ENCODE measurements at regions not wholly inside any gene's neighbourhood (a gene's known extent, or its start where the extent isn't known, plus 50 kb on each side); places are given as distances from the start of the nearest gene placed in this dataset.

DNA sequence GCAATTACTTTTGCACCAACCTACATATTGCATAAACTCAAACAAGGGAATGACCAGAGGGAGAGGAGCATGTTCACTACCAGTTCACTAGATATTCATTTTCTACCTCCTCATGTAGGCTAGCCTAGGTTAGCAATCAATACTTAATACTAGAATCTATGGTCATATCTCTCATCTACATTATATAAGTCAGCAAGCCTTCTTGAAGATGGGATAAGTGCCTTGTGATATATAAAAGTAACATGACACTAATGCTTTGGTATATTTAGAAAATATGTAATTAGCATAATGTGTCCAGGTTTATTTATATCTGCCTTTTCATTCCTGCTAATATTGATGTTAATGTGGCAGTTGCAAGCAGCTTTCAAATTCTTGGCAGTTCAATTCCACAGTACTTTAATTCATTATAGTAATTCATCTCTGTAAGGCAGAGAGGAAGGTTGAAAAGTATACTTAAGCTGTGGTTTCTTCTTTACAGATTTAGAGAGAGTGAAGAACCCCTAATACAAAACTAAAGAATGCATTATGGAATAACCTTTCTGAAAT is 1613.2 kb upstream of the ACO1 start:
- DNase-seq (no peak), ATAC-seq (no peak)
- no peak overlapping the region for H3K4me3 Mint-ChIP-seq
- no peaks in the 10 kb centered on the region for H3K4me1 Mint-ChIP-seq
- POLR2A ChIA-PET = no interaction called here
- peaks cover 0 to 3% (median 0%) of the 10 kb centered on the region in 5 donors for H3K27me3 Mint-ChIP-seq
- no peak overlapping the region for H3K27ac Mint-ChIP-seq
- no peaks in the 10 kb centered on the region for H3K36me3 Mint-ChIP-seq
- H3K9me3 Mint-ChIP-seq = peaks cover 0 to 9% (median 0%) of the 10 kb centered on the region in 9 donors

DNA sequence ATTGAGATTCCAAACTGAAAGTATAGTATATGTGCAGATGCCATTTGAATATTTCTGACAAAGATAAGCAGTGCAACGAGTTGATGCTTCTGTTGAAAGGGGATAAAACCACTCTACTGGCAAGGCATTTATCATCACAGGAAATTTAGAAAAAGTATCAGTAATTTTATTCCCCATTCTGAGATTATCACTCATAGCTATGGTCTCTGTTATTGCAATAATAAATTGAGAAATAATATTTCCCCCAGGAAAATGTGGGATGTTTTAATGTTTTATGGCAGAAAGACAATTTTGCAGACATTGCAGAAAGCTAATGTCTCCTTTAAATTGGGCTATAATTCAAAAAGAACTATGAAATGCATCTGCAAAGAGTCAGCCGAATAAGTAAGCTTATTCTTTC is 1612.7 kb upstream of the ACO1 start:
- POLR2A ChIA-PET = no interaction called here
- DNase-seq = no peak
- H3K27me3 Mint-ChIP-seq = peaks cover 0 to 3% (median 0%) of the 10 kb centered on the region in 5 donors
- H3K4me1 Mint-ChIP-seq = no peaks in the 10 kb centered on the region
- no peak overlapping the region for H3K4me3 Mint-ChIP-seq
- peaks cover 0 to 9% (median 0%) of the 10 kb centered on the region in 9 donors for H3K9me3 Mint-ChIP-seq
- ATAC-seq = no peak
- H3K36me3 Mint-ChIP-seq = no peaks in the 10 kb centered on the region
- H3K27ac Mint-ChIP-seq = no peak overlapping the region

DNA sequence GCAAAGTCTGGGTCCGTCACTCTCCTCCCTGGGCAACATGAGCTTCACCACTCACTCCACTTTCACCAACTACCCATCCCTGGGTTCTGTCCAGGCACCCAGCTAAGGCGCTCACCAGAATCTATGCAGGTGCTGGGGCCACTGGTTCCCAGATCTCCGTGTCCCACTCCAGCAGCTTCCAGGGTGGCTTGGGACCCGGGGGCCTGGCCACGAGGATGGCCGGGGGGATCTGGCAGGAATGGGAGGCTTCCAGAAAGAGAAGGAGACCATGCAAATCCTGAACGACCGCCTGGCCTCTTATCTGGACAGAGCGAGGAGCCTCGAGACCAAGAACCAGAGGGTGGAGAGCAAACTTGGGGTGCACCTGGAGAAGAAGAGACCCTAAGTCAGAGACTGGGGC is 1611.0 kb upstream of the ACO1 start:
- Mint-ChIP-seq H3K9me3 (peaks cover 0 to 9% (median 2%) of the 10 kb centered on the region in 9 donors), H3K27ac (no peak overlapping the region), H3K4me1 (no peaks in the 10 kb centered on the region), H3K36me3 (no peaks in the 10 kb centered on the region), H3K4me3 (no peak overlapping the region), H3K27me3 (peaks cover 0 to 3% (median 0%) of the 10 kb centered on the region in 5 donors)
- POLR2A ChIA-PET = no interaction called here
- ATAC-seq = no peak
- DNase-seq = no peak

DNA sequence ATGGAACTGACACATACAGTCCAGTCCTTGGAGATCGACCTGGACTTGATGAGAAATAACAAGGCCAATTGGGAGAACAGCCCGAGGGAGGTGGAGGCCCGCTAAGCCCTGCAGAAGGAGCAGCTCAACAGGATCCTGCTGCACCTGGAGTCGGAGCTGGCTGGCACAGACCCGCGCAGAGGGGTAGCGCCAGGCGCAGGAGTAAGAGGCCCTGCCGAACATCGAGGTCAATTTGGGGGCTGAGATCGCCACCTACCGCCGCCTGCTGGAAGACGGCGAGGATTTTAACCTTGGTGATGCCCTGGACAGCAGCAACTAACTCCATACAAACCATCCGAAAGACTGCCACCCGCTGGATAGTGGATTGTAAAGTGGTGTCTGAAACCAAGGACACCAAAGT is 1610.1 kb upstream of the ACO1 start:
- no peak for ATAC-seq
- Mint-ChIP-seq H3K9me3 (peaks cover 0 to 9% (median 0%) of the 10 kb centered on the region in 9 donors), H3K36me3 (no peaks in the 10 kb centered on the region), H3K27ac (no peak overlapping the region), H3K4me1 (no peaks in the 10 kb centered on the region), H3K27me3 (no peaks in the 10 kb centered on the region), H3K4me3 (no peak overlapping the region)
- POLR2A ChIA-PET = no interaction called here
- DNase-seq = no peak

DNA sequence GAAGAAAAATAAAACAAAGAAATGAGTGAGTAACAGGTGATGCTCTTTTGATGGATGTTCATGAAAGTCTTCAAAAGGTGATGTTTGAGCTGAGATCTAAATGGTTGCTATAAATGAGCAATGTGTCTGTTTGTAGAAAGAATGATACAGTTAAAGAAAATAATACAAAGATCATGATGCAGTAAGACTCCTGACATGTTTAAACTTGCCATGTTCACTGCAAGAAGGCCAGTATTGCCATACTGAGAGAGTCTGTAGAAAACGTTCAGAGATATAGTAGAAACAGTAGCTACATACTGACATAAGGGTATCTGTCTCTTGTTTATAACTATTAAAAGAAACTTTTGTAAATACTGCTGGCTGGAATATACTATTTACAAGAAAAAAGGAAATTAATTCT is 1609.2 kb upstream of the ACO1 start:
- H3K4me3 Mint-ChIP-seq = no peak overlapping the region
- POLR2A ChIA-PET = no interaction called here
- no peak for ATAC-seq
- H3K4me1 Mint-ChIP-seq = no peaks in the 10 kb centered on the region
- H3K27me3 Mint-ChIP-seq = no peaks in the 10 kb centered on the region
- no peak overlapping the region for H3K27ac Mint-ChIP-seq
- no peak for DNase-seq
- H3K9me3 Mint-ChIP-seq = peaks cover 0 to 9% (median 0%) of the 10 kb centered on the region in 9 donors
- H3K36me3 Mint-ChIP-seq = no peaks in the 10 kb centered on the region

DNA sequence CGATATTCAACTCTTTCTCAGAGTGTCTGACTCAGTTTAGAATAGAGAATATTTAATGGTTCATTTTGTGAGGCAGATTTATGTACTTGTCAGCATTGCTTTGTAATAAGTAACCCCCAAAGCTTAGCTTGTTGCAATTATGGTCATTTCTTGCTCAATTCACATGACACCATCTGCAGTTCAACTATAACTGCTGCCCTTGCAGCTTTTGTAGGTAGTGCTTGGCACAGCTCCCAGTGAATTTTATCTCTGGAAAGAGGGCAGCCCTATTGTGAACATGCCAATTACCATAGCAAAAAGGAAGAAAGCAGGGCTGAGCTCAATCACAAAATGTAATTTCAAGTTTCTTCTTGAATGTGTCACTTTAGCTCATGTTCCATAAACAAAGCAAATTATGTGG is 1587.7 kb upstream of the ACO1 start:
- Mint-ChIP-seq H3K9me3 (peaks cover 0 to 1% (median 0%) of the 10 kb centered on the region in 9 donors), H3K36me3 (no peaks in the 10 kb centered on the region), H3K27ac (no peak overlapping the region), H3K27me3 (peaks cover 0 to 4% (median 0%) of the 10 kb centered on the region in 5 donors), H3K4me1 (no peaks in the 10 kb centered on the region), H3K4me3 (no peak overlapping the region)
- POLR2A ChIA-PET = no interaction called here
- DNase-seq (no peak), ATAC-seq (no peak)

DNA sequence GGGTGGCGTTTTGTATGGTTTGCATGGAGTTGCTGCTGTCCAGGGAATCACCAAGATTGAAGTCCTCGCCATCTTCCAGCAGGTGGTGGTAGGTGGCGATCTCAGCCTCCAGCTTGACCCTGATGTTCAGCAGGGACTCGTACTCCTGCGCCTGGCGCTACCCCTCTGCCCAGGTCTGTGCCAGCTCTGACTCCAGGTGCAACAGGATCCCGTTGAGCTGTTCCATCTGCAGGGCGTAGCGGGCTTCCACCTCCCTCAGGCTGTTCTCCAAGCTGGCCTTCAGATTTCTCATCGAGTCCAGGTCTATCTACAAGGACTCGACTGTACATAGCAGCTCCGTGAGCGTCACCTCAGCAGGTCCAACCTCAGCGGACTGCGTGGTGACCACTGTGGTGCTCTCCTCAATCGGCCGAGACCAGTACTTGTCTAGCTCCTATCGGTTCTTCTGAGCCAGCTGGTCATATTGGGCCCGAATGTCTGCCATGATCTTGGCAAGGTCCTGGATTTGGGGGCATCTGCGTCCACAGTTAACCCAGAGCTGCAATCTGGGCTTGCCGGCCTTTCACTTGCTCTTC is 1584.8 kb upstream of the ACO1 start:
- Mint-ChIP-seq H3K4me1 (no peaks in the 10 kb centered on the region), H3K36me3 (no peaks in the 10 kb centered on the region), H3K4me3 (no peak overlapping the region), H3K27me3 (peaks cover 0 to 10% (median 4%) of the 10 kb centered on the region in 5 donors), H3K9me3 (peaks cover 0 to 7% (median 0%) of the 10 kb centered on the region in 9 donors), H3K27ac (no peak overlapping the region)
- ATAC-seq (no peak), DNase-seq (peak in 1 of 10 donors; percentile 57)
- POLR2A ChIA-PET = no interaction called here

DNA sequence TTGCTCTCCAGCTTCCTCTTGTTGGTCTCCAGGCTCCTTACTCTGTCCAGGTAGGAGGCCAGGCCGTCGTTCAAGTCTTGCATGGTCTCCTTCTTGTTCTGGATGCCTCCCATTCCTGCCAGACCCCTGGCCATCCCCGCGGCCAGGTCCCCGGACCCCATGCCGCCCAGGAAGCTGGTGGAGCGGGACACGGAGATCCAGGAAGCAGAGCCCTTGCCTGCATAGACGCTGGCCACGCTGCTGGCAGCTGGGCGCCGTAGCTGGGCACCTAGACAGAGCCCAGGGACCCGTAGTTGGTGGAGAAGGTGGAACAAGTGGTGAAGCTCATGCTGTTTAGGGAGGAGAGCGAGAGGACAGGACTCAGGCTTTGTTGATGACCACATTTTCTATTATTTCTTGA is 1584.0 kb upstream of the ACO1 start:
- Mint-ChIP-seq H3K4me3 (no peak overlapping the region), H3K27ac (no peak overlapping the region), H3K36me3 (no peaks in the 10 kb centered on the region), H3K27me3 (peaks cover 0 to 10% (median 4%) of the 10 kb centered on the region in 5 donors), H3K4me1 (no peaks in the 10 kb centered on the region), H3K9me3 (peaks cover 0 to 7% (median 0%) of the 10 kb centered on the region in 9 donors)
- POLR2A ChIA-PET = no interaction called here
- no peak for ATAC-seq
- no peak for DNase-seq

DNA sequence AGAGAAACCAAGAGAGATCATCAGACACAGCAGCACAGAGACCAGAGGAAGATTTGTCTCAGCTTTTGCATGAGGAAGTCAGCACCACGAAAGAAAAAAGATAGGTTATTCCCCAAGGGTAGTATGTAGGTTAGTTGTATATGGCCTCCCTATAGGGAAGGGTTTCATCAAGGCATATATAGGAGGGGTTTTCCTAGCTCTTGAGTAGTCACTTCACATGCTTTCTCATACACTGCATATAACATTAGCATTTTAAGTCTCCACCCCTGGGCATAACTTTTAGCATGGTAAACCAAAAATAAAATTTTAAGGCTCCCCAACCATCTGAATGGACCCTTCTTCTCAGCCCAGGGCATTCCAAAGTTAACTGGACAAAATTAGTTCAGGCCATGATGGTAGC is 1571.6 kb upstream of the ACO1 start:
- Mint-ChIP-seq H3K4me3 (no peak overlapping the region), H3K9me3 (peaks cover 0 to 3% (median 0%) of the 10 kb centered on the region in 9 donors), H3K27me3 (no peaks in the 10 kb centered on the region), H3K27ac (no peak overlapping the region), H3K4me1 (no peaks in the 10 kb centered on the region), H3K36me3 (no peaks in the 10 kb centered on the region)
- POLR2A ChIA-PET = no interaction called here
- DNase-seq (no peak), ATAC-seq (peak in 1 of 2 donors; percentile 25)

DNA sequence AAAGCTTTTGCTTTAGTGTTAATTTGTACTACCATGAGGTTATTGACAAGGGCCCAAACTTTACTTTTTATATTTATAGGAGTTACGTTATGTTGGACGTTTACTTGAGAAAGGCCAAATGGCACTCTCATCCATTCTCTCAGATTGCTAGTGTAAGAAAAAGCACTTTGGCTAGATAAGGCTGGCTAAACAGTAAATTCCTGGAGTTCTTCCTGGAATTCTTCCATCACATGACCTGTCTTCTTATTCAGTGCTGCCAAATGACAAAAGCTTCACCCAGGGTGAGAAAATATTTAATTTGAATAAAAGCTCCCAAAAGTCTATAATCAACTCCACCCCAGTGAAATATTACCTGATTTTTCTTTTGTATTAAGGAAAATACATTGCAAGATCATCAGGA is 1568.9 kb upstream of the ACO1 start:
- H3K27ac Mint-ChIP-seq = no peak overlapping the region
- peaks cover 0 to 6% (median 0%) of the 10 kb centered on the region in 9 donors for H3K9me3 Mint-ChIP-seq
- H3K4me3 Mint-ChIP-seq = no peak overlapping the region
- H3K27me3 Mint-ChIP-seq = peaks cover 0 to 4% (median 0%) of the 10 kb centered on the region in 5 donors
- no peaks in the 10 kb centered on the region for H3K36me3 Mint-ChIP-seq
- ATAC-seq (no peak), DNase-seq (no peak)
- H3K4me1 Mint-ChIP-seq = no peaks in the 10 kb centered on the region
- POLR2A ChIA-PET = no interaction called here

DNA sequence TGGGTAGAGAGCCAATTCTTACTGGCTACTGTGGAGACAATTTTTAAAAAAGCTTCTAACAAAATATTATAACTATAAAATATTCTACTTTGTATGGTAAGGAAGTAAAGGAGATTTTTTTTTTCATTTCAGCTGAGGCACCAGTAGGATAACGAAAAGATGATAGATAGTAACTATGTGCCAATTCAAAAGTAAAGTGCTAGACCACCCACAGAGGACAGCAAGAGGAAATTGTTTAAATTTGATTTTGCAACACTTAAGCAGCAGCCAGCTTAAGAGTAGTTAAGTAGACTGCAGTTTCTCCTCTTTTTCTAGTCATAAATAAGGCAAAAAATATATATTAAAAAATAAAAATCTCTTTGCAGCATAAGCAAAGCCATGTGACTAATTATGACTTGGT is 1539.3 kb upstream of the ACO1 start:
- peaks cover 0 to 2% (median 0%) of the 10 kb centered on the region in 4 donors for H3K4me1 Mint-ChIP-seq

DNA sequence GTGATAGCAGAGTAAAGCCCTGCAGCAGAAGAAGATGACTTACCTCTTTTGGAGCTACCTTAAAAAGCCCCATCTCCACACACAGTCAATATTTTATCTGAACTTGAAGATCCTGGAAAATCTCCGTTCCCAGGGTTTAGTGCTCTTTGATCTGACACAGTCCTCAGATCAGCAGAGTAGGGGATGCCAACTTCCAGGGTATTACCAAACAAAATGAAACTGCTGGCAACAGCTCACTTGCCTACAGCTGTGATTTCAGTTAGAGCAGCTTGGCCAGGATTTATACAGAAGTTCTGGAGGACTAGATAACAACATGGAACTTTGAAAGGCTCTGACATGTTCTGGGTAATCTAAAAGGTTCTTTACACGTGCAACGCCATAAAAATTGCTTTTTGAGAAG is 1537.8 kb upstream of the ACO1 start:
- ATAC-seq = no peak
- Mint-ChIP-seq H3K9me3 (peaks cover 0 to 2% (median 0%) of the 10 kb centered on the region in 9 donors), H3K27me3 (peaks cover 0 to 9% (median 3%) of the 10 kb centered on the region in 5 donors), H3K27ac (no peak overlapping the region), H3K36me3 (no peaks in the 10 kb centered on the region), H3K4me1 (peaks cover 0 to 2% (median 0%) of the 10 kb centered on the region in 4 donors), H3K4me3 (no peak overlapping the region)
- POLR2A ChIA-PET = no interaction called here
- no peak for DNase-seq

More for the DNA sequence above, 1539.3 kb upstream of the ACO1 start:
- no peak overlapping the region for H3K4me3 Mint-ChIP-seq
- POLR2A ChIA-PET = no interaction called here
- H3K27me3 Mint-ChIP-seq = peaks cover 0 to 9% (median 3%) of the 10 kb centered on the region in 5 donors
- no peak overlapping the region for H3K27ac Mint-ChIP-seq
- DNase-seq (no peak), ATAC-seq (no peak)
- H3K36me3 Mint-ChIP-seq = no peaks in the 10 kb centered on the region
- H3K9me3 Mint-ChIP-seq = no peaks in the 10 kb centered on the region

DNA sequence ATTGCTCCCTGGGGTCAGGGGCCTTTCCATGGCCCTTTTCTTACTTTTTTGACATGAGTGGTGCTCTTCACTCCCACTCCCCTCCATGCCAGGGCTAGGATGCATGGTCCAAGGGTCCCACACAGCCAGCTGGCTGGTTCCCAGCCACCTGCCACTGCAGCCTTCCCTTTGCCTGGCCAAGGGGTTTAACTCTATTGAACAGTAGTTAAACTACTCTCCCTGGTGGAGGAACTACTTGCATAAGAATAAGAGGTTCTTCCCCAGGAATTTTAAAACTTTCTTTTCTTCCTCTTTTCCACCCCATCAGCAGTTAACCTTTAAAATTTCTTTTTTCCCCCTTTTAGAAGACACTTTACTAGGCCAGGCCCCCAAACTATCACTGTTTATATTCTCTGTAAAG is 1532.8 kb upstream of the ACO1 start:
- ATAC-seq = no peak
- Mint-ChIP-seq H3K4me1 (no peaks in the 10 kb centered on the region), H3K4me3 (no peak overlapping the region), H3K36me3 (no peaks in the 10 kb centered on the region), H3K27me3 (peaks cover 0 to 3% (median 2%) of the 10 kb centered on the region in 5 donors), H3K27ac (no peak overlapping the region), H3K9me3 (peaks cover 0 to 3% (median 0%) of the 10 kb centered on the region in 9 donors)
- DNase-seq = no peak
- POLR2A ChIA-PET = no interaction called here

DNA sequence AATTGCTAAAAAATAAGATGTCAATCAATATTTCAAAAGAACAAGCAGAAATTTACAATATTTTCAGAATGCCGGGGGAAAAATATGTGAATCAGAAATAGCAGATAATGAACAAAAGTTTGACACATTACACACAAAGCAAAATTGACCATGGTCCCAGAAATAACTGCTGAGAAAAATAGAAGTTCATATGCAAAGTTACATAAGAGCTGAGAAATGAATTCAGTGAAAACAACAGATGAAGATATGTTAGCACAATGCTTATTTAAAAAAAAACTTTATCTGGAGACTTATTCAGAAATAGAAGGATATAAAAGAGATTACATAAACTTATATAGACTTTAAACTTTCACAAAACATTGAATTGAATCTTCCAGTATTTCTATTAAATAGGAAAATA is 1483.7 kb upstream of the ACO1 start:
- H3K27me3 Mint-ChIP-seq = peaks cover 0 to 5% (median 0%) of the 10 kb centered on the region in 5 donors
- H3K4me1 Mint-ChIP-seq = no peaks in the 10 kb centered on the region
- no peak overlapping the region for H3K27ac Mint-ChIP-seq
- H3K4me3 Mint-ChIP-seq = no peak overlapping the region
- DNase-seq = no peak
- ATAC-seq = no peak
- no peaks in the 10 kb centered on the region for H3K36me3 Mint-ChIP-seq
- POLR2A ChIA-PET = no interaction called here
- no peaks in the 10 kb centered on the region for H3K9me3 Mint-ChIP-seq

Data from naive thymus-derived CD8-positive, alpha-beta T cell (primary cell).